HG03064 (cell line): ENCODE measurements at regions not wholly inside any gene's neighbourhood (a gene's known extent, or its start where the extent isn't known, plus 50 kb on each side); places are given as distances from the start of the nearest gene placed in this dataset.

Source experiments
- ATAC-seq: cut with Tn5 transposase; IDR thresholded peaks from one replicate; pipeline ENCODE4 v1.9.1; 2021; ENCODE audit warnings: low read depth; ENCODE audit not compliant: unreplicated experiment

DNA sequence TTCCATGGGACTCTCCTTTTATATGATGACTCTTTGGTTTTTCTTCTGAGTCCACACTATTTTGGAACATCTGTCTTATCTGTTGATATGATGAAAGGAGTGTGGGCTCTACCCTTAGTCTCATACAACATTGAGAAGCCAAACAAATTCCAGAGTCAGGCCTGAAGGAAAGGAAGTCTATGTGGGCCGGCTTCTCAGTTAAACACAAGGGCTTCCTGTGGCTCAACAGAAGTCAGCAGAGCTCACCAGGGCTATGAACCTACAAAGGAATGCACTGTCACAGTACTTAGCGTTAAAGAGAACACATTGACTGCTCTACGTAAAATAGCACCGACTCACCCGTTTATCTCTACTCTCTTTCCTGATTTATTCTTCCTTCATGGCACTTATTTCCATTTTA, 641.0 kb upstream of the FRG1 start:
- no peak for ATAC-seq

DNA sequence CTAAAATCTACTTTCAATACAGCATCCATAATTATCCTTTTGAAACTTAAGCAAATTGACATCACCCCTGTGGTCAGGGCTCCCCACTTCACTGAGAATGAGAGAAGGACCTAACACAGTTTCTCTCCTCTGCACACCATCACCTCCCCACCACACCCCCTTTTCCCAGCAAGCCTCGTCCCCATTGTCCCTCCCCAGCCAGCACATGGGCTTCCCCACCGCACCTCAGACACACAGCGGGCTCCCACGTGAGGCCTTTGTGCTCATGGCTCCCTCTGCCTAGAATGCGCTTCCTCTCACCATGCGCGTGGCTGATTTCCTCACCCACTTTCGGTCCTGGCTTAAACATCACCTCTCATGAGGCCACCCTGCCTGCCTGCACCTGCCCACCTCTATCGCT, 639.0 kb upstream of the FRG1 start:
- no peak for ATAC-seq

DNA sequence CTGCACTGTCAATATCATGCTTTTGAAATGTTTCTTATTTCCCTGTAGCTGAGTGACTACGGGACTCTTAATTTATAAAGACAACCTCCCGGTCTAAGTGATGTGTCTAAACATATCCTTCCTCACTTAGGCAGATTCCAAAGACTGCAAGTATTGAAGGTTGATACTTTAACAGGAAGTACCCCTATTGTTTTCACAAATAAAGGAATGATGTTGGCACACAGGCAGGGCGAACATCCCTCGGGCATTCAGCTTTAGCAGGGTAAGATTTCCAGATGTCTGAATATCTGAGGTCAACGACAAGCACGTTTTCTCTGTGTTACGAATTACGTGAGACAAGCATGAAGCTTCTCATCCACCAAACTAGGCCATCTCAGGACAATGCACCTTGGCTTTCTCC, 638.0 kb upstream of the FRG1 start:
- no peak for ATAC-seq

DNA sequence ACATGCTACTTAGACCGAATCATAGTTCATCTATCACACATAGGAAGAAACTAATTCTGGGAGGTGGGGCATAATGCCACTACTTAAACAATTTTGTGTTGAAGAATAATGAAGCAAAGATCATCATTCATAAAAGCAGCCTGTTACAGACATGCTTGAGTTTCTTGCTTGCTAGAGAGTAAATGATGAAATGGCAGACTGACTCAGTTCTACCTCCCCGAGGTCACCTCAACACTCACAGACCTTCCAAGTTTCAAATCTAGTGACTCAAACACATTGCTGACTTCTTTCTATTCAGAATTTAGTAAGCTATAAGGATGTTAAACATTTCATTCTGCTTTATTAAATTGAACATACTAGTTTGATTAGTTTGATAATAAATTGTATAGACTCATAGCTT, 636.5 kb upstream of the FRG1 start:
- no peak for ATAC-seq

DNA sequence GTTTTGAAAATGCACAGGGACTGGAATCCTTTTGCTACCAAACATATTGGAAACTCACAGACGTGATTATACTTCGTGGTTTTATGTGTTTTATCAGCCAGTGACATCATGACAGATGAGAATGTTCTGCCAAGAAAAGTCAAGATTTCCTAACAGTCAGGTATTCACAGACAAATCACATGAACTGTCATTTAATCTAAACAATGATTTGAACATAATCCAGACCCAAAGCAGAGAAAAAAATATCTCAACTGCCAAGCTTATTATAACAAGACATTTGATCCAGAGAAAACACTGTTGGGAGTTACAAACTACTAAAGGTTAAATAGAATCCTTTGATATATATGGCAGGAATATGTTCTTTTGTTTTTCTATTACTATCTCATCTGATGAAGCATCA, 635.9 kb upstream of the FRG1 start:
- no peak for ATAC-seq

DNA sequence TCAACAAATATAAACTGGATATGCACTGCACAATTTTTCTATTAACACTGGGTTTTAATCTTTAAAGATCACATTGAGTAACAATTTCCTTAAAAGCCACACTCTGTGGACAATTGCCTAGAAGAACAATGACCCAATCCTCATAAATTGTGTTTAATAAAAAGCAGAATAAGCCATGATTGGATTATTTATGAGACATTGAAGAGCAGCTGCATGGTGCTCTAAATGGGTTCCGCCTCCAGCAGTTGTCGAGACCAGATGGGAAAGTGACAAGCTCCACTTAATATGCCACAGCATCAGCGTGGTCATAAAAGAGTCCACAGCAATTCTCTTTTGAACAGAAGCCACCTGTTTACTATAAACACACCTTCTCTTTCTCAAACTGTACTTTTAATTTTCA, 635.2 kb upstream of the FRG1 start:
- no peak for ATAC-seq

DNA sequence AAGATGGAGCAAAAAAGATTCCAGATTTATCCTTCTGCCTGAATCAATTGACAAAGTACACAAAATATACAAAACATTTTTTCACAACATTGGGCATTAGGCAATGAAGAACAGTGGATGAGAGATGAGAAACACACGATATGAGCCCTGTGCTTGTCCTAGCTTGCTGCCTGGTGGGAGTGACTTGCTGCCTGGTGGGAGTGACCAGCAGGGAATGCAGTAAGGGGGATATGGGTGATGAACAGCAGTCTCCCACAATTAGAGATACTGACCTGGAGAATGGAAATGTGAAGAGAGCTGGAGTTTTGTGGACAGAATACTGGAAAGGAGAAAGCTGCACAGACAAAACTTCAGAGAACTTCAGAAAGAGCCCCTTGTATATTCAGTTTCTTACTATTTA, 629.4 kb upstream of the FRG1 start:
- no peak for ATAC-seq

DNA sequence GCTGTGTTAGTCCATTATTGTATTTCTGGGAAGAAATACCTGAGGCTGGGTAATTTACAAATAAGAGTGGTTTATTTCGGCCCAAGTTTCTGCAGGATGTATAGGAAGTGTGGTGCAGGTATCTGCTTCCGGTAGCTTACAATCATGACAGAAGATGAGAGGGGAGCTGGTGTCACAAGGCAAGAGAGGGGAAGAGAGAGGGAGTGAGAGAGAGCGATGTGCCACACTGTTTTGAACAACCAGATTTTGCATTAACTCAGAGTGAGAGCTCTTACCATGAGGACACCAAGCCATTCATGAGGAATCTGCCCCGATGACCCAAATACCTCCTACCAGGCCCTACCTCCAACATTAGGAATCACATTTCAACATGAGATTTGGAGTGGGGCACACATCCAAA, 627.6 kb upstream of the FRG1 start:
- ATAC-seq, result no peak

DNA sequence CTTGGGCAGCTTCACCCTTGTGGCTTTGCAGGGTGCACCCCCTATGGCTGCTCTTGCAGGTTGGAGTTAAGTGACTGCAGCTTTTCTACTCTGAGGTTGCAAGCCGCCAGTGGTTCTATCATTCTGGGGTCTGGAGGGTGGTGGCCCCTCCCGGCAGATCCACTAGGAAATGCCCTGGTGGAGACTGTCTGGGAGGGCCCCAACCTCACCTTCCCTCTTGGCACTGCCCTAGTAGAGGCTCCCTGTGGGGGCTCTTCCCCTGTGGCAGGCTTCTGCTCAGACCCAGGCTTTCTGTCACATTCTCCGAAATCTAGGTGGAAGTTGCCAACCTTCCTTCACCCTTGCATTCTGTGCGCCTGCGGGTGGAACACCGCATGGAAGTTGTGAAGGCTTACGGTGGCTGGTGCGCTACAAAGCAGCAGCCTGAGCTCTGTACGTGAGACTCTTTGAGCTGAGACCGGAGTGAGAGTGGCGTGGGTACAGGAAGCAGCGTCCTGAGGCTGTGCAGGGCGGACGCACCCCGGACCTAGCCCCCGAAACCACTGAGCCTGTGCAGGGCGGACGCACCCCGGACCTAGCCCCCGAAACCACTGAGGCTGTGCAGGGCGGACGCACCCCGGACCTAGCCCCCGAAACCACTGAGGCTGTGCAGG, 626.7 kb upstream of the FRG1 start:
- ATAC-seq, result no peak

DNA sequence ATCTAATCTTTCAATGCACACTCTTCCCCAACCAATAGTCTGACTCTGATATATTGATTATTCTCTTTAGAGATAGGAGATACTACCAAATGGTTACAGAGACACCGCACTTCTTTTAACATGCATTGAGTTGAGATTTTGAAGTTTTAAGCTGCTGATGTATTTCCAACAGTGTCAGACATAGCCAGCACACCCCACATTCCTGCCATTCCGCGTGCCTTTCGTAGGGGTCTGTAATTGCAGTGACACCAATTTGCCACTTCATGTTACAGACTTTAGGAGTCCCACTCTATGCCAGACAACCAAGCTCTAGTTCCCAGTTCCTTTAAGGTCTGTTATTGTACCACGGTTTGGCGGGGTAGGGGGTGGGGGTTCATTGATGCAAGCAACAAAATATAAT, 618.2 kb upstream of the FRG1 start:
- ATAC-seq, result no peak

DNA sequence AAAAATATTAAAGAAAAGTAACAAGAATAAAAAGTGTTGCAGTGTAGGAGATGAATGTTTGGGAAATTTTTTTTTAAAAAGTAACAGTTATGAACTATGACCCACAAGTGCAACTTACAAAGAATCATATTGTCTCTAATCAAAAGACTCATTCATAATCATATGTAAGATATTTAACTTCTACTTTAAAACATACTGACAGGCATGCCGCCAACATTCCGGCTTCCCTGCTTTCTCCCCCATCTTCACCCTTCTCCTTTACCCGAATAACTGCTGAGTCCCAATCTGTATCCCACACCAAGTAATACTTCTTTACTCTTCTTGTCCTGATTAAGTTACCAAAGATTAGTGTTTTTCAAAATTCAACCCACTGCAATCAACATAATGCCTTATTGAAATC, 598.8 kb upstream of the FRG1 start:
- ATAC-seq, result no peak

DNA sequence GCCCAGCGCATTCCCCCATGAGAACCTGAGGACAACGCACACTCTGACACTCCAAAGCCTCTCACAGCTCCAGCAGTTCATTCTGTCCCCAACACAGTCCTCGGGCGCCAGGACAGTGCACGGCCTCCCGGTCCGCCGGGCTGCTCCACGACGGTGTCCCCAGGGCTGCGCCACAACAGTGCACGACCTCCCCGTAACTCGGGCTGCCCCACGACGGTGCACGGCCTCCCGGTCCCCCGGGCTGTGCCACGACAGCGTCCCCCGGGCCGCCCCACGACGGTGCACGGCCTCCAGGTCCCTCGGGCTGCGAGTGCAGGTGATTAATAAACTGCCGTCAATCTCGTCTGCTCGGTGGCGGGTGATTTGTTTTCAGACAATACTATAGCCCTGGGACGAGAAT, 585.1 kb upstream of the FRG1 start:
- no peak for ATAC-seq

DNA sequence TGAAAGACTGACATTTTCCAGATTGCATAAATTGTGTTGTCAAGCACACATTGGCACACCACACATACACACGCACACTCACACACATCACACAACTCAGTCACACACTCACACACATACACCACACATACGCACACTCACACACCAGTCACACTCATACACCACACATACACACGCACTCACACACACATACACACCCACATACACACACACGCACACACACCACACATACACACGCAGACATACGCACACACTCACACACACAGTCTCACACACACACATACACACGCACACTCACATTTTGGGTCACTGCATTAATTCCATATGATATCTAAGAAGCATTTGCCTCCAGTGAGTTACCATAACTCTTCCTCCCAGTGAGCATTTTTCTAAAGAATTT, 578.3 kb upstream of the FRG1 start:
- no peak for ATAC-seq

DNA sequence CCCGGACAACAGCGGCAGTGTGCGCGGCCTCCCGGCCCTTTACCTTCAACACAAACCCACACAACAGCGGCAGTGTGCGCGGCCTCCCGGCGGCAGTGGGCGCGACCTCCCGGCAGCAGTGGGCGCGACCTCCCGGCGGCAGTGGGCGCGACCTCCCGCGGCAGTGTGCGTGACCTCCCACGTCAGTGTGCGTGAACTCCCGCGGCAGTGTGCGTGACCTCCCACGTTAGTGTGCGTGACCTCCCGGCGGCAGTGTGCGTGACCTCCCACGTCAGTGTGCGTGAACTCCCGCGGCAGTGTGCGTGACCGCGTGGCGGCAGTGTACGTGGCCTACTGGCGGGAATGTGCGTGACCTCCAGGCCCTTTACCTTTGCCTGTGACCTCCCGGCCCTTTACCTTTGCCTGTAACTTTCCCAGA, 576.6 kb upstream of the FRG1 start:
- no peak for ATAC-seq

DNA sequence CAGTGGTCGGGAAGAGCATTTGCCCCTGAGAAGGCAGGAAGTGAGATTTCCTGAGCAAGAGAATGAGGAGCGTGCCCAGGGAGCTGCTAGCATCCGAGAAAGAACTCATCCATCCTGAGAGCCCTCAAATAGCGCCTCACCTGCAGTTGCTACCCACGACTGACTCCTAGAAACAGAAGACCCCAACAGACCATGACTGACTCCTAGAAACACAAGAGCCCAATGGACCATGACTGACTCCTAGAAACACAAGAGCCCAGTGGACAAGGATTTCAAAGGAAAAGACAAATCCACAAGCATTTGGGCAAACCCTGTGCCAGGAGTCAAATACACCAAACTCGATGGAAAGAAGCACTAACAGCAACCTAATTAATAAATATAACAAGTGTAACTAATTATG, 575.2 kb upstream of the FRG1 start:
- no peak for ATAC-seq

DNA sequence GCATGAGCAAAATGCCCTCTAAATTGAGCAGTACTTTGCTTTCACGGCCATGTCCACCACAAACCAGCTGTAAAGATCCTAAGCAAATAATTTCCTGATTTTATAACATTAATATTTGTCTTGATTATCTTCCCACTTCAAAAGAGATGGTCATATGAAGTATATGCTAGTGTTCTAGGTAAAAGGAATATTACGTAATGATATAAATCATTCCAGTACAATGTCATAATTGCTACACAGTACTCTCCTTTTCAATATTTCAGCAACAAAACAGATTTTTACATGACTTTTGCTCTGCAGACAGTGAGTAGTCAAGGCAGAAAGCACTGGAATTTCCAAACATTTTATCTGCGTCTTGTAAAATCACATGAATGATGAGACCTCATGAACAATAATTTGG, 572.8 kb upstream of the FRG1 start:
- no peak for ATAC-seq

DNA sequence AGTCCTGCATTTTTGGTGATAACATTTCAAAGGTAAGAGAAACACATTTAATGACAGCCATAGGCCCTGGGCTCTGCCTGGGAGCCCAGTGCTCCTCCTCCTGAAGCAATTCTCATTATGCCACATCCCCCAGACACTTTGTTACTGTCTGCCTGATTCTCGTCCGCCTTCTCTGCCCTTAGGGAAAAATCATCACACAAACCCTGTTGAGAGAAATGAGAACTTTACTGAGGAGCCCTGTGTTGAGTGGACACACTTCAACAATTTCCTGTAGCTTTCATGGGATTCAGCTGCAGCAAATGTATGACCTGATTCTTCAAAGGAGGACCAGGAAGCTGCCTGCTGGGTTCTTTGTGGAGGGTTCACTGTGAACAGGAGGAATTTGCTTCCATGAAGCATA, 566.5 kb upstream of the FRG1 start:
- no peak for ATAC-seq

DNA sequence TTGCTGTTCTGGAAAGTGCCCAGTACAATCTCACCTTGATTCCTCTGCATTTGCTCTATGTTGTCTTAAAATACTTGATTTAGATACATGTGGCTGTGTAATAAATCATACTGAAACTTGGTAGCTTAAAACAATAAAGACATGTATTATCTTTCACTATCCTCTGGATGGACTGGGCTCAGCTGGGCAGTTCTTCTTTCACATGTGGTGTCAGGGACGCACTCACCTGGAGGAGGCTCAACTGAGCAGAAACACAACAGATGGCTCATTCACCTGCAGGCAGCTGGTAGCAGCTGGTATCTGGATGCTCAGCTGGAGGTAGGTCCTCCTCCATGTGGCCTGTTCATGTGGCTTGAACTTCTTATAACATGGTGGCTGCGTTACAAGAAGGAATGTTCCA, 563.8 kb upstream of the FRG1 start:
- ATAC-seq, result no peak

DNA sequence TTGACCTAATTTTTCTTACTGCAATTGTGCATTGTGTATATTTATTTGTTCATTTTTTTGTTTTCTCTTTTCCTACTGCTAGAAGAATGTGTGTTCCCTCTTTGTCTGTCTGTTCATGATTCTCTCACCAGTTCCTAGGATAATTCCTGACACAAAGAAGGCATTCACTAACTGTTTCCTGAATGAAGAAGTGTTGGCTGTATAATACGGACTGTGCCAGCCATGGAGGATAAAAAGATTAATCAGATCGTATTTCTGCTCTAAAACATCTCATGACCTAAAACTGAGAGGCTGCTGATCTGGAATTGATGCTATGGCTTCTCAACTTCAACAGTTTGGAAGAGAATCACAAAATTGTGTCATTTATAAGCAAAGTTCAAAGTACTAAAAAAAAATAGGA, 563.1 kb upstream of the FRG1 start:
- no peak for ATAC-seq

DNA sequence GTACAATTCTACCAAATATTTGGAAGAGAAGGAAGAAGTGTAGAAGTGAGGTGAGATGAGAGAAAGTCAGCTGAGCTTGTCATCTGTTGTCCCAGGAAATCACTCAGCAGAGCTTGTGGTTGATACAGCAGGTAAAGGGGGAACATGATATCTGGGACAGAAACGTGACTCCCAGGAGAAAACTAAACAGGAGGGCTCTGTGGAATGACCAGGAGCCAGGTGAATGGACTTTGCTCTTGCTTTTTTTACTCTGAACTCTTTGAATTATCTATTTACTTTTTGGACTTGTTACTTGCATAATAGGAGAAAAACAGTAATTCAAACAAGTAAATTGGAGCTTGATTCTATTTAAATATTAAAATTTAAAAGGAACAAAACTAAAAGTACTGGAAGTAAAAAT, 555.6 kb upstream of the FRG1 start:
- no peak for ATAC-seq

DNA sequence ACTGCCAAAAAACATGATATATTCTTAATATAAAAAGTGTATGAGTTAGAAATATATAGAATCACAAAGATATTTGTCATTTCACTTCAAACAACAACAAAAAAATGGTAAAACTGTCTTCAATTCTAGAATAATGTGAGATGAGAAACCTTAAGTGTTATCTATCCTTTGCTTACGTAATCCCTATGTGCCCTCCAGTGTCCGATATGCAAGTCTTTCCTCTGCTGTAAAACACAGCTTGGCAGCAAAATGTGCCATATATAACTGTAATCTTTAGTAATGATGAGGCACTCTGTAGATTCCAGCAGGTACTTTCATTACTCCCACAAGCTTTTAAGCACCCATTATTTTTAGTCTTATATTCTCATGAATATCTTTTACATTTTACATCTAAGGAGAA, 555.1 kb upstream of the FRG1 start:
- no peak for ATAC-seq

DNA sequence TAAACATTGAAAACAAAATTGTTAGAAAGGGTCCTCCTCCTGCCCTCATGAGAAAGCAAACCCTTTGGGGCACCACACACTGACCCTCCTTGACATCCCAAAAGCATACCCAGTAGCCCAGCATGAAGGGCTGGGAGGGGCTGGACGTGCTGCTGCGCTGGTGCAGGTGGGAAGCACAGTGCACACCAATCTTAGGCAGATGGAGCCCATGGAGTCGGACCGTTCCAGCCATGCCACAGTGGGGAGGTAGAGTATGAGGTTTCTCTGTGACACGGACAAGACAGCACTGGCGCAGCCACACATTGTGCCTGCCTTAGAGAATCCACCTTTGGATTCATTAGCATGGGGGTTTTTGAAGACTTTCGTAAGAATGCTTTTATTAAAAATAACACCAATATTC, 544.2 kb upstream of the FRG1 start:
- no peak for ATAC-seq

DNA sequence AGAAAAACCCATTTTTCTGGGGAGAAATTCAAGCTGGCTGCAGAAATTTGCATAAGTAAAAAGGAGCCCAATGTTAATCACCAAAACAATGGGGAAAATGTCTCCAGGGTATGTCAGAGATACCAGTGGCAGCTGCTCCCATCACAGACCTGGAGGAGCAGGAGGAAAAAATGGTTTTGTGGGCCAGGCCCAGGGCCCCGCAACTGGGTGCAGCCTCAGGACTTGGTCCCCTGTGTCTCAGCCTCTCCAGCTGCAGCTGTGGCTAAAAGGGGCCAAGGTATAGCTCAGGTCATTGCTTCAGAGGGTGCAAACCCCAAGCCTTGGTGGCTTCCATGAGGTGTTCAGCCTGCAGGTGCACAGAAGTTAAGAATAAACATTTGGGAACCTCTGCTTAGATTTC, 536.4 kb upstream of the FRG1 start:
- ATAC-seq, result no peak
